ENCODE measurements at regions not wholly inside any gene's neighbourhood (a gene's known extent, or its start where the extent isn't known, plus 50 kb on each side); places are given as distances from the start of the nearest gene placed in this dataset.

DNA sequence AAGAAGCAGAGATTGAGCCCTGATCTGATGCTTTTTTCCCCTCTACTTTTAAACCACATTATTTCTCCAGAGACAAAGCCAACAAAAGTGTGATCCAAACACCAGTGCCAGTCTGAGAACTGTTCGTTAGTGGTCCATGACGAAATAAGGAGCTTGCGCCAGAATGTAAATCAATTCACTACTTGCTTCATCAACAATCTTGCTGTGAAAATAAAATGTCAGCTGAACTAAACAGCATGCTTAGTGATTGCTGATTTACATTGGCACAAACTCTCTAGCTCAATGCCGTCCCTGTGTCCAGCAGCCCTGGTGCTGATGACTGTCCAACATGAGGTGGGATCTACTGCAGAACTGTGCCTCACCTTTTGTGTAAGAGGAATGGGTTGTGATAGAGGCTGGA is 71.3 kb downstream of the SOX3 start:
- TF ChIP-seq, protein P1, sequence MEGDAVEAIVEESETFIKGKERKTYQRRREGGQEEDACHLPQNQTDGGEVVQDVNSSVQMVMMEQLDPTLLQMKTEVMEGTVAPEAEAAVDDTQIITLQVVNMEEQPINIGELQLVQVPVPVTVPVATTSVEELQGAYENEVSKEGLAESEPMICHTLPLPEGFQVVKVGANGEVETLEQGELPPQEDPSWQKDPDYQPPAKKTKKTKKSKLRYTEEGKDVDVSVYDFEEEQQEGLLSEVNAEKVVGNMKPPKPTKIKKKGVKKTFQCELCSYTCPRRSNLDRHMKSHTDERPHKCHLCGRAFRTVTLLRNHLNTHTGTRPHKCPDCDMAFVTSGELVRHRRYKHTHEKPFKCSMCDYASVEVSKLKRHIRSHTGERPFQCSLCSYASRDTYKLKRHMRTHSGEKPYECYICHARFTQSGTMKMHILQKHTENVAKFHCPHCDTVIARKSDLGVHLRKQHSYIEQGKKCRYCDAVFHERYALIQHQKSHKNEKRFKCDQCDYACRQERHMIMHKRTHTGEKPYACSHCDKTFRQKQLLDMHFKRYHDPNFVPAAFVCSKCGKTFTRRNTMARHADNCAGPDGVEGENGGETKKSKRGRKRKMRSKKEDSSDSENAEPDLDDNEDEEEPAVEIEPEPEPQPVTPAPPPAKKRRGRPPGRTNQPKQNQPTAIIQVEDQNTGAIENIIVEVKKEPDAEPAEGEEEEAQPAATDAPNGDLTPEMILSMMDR (IDR thresholded peaks at IDR 0.05): no peak
- TF ChIP-seq POLR2A (IDR thresholded peaks at IDR 0.05): no peak

Measured in adrenal gland (tissue), 5 donors.